ENCODE measurements at regions not wholly inside any gene's neighbourhood (a gene's known extent, or its start where the extent isn't known, plus 50 kb on each side); places are given as distances from the start of the nearest gene placed in this dataset.

DNA sequence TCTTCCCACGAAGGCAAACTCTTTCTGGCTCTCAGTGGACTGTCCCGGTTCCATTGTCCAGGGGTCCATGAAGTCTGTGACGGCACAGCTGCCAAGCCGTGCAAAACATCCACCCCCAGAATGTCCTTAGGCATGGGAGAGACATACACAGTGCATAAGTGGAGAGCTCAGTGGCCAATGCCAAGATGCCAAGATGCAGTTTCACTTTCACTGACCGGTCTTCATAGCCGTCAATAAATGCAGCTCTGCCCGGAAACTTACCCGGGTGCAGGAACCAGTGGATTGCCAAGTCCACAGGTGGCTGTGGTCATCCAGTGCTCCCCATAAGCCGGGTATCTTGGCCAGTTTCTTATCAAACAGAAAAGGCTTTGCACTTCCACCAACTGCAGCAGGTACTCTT is 162.3 kb downstream of the PTCSC3 start:
- TF ChIP-seq, protein P1, sequence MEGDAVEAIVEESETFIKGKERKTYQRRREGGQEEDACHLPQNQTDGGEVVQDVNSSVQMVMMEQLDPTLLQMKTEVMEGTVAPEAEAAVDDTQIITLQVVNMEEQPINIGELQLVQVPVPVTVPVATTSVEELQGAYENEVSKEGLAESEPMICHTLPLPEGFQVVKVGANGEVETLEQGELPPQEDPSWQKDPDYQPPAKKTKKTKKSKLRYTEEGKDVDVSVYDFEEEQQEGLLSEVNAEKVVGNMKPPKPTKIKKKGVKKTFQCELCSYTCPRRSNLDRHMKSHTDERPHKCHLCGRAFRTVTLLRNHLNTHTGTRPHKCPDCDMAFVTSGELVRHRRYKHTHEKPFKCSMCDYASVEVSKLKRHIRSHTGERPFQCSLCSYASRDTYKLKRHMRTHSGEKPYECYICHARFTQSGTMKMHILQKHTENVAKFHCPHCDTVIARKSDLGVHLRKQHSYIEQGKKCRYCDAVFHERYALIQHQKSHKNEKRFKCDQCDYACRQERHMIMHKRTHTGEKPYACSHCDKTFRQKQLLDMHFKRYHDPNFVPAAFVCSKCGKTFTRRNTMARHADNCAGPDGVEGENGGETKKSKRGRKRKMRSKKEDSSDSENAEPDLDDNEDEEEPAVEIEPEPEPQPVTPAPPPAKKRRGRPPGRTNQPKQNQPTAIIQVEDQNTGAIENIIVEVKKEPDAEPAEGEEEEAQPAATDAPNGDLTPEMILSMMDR (IDR thresholded peaks at IDR 0.05 in 2 of 3, conservative IDR thresholded peaks at IDR 0.05 in 1 of 3; ENCODE audit: borderline replicate concordance in 1 of 3, insufficient read depth in 1 of 3, low read depth in 2 of 3, low read length in 2 of 3): no peak
- TF ChIP-seq POLR2A (IDR thresholded peaks at IDR 0.05; ENCODE audit: borderline replicate concordance, extremely low read depth, insufficient read depth, insufficient read length): no peak
- TF ChIP-seq TCF7L2 (IDR thresholded peaks at IDR 0.05; ENCODE audit: borderline replicate concordance, extremely low read depth, insufficient read depth, insufficient read length): no peak
- TF ChIP-seq, protein P2, sequence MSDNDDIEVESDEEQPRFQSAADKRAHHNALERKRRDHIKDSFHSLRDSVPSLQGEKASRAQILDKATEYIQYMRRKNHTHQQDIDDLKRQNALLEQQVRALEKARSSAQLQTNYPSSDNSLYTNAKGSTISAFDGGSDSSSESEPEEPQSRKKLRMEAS (IDR thresholded peaks at IDR 0.05): no peak
- no peak for TF ChIP-seq POLR2AphosphoS5 (IDR thresholded peaks at IDR 0.05; ENCODE audit: low read depth, low read length)
- TF ChIP-seq, protein P3, sequence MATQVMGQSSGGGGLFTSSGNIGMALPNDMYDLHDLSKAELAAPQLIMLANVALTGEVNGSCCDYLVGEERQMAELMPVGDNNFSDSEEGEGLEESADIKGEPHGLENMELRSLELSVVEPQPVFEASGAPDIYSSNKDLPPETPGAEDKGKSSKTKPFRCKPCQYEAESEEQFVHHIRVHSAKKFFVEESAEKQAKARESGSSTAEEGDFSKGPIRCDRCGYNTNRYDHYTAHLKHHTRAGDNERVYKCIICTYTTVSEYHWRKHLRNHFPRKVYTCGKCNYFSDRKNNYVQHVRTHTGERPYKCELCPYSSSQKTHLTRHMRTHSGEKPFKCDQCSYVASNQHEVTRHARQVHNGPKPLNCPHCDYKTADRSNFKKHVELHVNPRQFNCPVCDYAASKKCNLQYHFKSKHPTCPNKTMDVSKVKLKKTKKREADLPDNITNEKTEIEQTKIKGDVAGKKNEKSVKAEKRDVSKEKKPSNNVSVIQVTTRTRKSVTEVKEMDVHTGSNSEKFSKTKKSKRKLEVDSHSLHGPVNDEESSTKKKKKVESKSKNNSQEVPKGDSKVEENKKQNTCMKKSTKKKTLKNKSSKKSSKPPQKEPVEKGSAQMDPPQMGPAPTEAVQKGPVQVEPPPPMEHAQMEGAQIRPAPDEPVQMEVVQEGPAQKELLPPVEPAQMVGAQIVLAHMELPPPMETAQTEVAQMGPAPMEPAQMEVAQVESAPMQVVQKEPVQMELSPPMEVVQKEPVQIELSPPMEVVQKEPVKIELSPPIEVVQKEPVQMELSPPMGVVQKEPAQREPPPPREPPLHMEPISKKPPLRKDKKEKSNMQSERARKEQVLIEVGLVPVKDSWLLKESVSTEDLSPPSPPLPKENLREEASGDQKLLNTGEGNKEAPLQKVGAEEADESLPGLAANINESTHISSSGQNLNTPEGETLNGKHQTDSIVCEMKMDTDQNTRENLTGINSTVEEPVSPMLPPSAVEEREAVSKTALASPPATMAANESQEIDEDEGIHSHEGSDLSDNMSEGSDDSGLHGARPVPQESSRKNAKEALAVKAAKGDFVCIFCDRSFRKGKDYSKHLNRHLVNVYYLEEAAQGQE (IDR thresholded peaks at IDR 0.05; ENCODE audit: low read depth): no peak
- TF ChIP-seq RAD21 (IDR thresholded peaks at IDR 0.05; ENCODE audit: low read depth): no peak
- TF ChIP-seq, protein P4, sequence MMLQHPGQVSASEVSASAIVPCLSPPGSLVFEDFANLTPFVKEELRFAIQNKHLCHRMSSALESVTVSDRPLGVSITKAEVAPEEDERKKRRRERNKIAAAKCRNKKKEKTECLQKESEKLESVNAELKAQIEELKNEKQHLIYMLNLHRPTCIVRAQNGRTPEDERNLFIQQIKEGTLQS (IDR thresholded peaks at IDR 0.05): no peak

Data from HCT116 (cell line).